Astrocyte of the cerebellum (primary cell): ENCODE measurements at regions not wholly inside any gene's neighbourhood (a gene's known extent, or its start where the extent isn't known, plus 50 kb on each side); places are given as distances from the start of the nearest gene placed in this dataset.
"Not testable (repeated sequence)": the region's sequence is repeated elsewhere in the genome, so short reads cannot be mapped to it uniquely, and the experiment has no call there.

Experiments used
- DNase-seq: peaks from one replicate; pipeline ENCODE4 v3.0.0-alpha.2; 2011; ENCODE audit warnings: low read depth
- H3K4me3 ChIP-seq: 2 replicates; pipeline ENCODE4 v1.5.1; 2011; ENCODE audit warnings: mild to moderate bottlenecking, low read depth, low read length, moderate library complexity
- in situ Hi-C: cut with HindIII; loops from 2 replicates; pipeline ENCODE4 v1.10.0; 2017; ENCODE audit warnings: low sequenced_read_pairs
- TF ChIP-seq, protein P1 (sequence below): IDR thresholded peaks from 2 replicates; pipeline ENCODE4 v1.5.1; 2012; ENCODE audit warnings: low read length, low read depth, moderate library complexity, mild to moderate bottlenecking; ENCODE audit errors: missing control alignments

DNA sequence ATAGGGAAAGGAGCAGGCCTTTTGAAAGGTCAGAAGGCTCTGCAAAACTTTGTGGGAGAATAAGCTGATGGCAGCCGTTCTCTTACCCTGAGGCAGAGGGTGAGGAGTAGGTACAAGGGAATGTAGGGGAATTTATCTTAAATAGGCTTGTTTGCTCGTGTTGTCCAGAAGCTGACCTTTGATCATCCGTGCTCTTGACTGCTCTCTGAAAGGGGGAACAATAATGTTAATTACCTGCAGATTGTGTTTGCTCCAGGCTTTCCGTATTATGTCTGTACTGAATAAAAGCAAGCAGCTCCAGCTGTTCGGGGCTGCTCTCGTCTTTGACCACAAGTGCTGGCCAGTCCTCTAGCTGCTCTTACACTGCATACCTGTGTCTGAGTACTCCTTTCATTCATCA, 116.3 kb downstream of the ZNF429 start:
- in situ Hi-C loops: no loop called here
- no peak for DNase-seq
- no peak overlapping the region for H3K4me3 ChIP-seq
- TF ChIP-seq, protein P1, sequence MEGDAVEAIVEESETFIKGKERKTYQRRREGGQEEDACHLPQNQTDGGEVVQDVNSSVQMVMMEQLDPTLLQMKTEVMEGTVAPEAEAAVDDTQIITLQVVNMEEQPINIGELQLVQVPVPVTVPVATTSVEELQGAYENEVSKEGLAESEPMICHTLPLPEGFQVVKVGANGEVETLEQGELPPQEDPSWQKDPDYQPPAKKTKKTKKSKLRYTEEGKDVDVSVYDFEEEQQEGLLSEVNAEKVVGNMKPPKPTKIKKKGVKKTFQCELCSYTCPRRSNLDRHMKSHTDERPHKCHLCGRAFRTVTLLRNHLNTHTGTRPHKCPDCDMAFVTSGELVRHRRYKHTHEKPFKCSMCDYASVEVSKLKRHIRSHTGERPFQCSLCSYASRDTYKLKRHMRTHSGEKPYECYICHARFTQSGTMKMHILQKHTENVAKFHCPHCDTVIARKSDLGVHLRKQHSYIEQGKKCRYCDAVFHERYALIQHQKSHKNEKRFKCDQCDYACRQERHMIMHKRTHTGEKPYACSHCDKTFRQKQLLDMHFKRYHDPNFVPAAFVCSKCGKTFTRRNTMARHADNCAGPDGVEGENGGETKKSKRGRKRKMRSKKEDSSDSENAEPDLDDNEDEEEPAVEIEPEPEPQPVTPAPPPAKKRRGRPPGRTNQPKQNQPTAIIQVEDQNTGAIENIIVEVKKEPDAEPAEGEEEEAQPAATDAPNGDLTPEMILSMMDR: no peak

DNA sequence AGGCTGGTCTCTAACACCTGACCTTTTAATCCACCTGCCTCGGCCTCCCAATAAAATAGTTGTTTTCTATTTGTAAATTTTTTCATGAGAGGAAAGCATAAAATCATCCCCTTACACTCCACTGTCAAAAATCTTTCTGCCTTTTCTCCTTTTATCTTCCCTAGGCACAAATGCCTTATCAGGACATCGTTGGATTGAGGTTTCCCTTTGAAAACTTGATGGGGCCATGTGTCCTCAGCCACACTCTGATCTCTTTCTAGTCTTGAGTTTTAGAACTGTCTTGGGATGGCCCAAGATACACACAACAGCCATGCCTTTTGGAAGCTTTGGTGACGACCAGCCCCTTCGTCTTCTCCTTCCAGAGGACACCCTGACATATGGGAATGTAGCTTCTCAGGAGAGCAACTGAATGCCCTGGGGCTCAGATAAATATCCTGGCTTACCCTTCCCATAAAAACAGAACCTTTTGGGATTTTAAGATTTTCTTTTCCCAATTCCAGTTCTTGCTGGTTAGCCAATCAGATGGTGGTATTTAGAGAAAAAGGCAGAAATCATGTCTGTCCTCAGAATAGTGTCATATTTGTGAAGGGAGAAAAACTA, 112.4 kb downstream of the ZNF429 start:
- H3K4me3 ChIP-seq: no peak overlapping the region
- DNase-seq: no peak
- TF ChIP-seq, protein P1: no peak
- in situ Hi-C loops: no loop called here

DNA sequence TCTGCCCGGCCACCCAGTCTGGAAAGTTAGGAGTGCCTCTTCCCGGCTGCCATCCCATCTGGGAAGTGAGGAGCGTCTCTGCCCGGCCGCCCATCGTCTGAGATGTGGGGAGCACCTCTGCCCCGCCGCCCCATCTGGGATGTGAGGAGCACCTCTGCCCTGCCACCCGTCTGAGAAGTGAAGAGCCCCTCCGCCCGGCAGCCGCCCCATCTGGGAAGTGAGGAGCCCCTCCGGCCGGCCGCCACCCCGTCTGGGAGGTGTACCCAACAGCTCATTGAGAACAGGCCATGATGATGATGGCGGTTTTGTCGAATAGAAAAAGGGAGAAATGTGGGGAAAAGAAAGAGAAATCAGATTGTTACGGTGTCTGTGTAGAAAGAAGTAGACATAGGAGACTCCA, 109.4 kb downstream of the ZNF429 start:
- DNase-seq, in situ Hi-C loops, H3K4me3 ChIP-seq: not testable (repeated sequence)

DNA sequence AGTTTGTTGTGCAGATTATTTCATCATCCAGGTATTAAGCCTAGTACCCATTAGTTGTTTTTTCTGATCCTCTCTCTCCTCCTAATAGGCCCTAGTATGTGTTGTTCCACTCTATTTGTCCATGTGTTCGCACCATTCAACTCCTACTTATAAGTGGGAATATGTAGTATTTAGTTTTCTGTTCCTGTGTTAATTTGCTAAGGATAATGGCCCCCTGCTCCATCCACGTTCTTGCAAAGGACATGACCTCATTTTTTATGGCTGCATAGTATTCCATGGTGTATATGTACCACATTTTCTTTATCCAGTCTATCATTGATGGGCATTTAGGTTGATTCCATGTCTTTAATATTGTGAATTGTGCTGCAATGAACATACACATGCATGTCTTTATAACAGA, 107.8 kb downstream of the ZNF429 start:
- DNase-seq, in situ Hi-C loops, H3K4me3 ChIP-seq: not testable (repeated sequence)

DNA sequence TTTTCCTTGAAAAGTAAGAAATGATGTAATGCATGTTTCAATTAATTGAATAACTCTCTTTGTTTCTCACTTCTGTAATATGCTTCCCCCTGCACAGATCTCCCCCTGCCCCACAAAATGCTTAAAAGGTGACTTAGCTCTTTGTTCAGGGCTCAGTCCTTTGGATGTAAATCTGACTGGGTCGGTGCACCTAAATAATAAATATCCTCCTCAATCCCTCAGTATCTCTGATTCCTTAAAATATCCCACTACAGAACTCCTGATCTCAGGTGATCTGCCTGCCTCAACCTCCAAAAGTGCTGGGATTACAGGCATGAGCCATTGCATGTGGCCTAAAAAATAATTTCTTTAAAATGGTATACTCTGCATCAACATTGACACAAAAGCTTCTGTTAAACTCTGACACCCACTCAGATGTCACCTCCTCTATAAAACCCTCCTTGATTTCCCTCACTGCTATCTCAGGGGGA, 107.0 kb downstream of the ZNF429 start:
- no peak overlapping the region for H3K4me3 ChIP-seq
- TF ChIP-seq, protein P1: no peak
- DNase-seq: no peak
- in situ Hi-C loops: no loop called here

DNA sequence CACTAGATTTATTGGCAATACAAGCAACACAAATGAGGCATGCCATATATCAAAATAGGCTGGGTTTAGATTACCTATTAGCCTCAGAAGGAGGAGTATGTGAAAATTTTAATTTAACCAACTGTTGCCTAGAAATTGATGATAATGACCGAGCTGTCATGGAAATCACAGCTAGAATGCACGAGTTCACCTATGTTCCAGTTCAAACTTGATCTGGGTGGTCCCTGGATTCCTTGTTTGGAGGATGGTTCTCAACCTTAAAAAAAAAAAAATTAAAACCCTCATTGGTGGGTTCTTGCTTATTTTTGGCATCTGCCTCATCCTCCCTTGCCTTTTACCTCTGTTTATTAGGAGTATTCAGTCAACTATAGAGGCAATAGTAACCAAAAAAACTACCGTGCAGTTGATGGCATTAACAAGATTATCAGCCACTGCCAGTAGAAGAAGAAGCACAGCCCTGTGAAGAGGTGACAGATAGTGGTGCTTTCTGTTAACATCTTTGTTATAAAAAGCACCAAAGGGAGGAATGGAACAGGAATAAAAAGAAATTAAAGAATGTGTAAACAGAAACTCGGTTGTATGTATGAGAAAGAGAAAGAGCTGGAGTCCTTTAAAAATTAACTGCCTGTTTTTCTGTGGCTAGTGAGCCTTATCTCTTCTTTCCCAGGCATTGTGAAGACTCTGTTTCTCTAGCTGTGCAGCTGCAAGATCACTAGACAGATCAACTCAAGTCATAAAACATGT, 106.4 kb downstream of the ZNF429 start:
- H3K4me3 ChIP-seq: no peak overlapping the region
- in situ Hi-C loops: no loop called here
- TF ChIP-seq, protein P1: no peak
- DNase-seq: no peak

DNA sequence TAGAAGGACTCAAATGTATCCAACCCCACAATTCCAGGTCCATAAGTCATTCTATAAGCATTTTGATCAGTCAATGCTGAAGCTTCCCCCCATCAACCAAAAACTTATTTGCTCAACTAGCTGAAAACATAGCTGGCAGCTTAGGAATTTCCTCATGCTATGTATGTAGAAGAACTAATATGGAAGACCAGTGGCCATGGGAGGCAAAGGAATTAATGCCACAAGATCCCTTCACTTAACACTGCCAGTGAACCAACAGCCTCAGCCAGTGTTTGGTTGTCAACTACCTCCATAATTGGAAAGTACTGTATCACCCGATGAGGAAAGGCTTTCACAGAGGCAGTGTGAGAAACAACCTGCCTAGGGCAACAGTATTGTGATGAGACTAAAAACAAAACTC, 105.4 kb downstream of the ZNF429 start:
- no peak overlapping the region for H3K4me3 ChIP-seq
- TF ChIP-seq, protein P1: no peak
- no peak for DNase-seq
- in situ Hi-C loops: no loop called here

DNA sequence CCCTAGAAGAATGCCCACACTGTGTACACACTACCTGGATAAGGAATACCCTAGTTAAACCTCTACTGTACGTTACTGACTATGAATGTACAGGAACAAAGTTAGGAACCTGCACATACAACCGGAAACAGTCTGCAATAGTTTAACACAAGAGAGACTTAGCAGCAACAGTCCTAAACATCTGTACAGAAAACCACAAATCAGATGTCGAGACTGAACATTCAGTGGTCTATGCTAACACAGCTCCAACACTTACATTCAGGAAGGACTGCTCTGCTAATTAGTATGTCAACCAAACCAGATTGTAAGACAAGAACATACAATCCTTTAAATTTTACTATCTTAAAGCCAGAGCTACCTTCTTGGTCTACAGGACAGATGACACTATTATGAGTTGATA, 104.9 kb downstream of the ZNF429 start:
- DNase-seq: no peak
- in situ Hi-C loops: no loop called here
- TF ChIP-seq, protein P1: no peak
- H3K4me3 ChIP-seq: no peak overlapping the region
